ENCODE measurements at regions not wholly inside any gene's neighbourhood (a gene's known extent, or its start where the extent isn't known, plus 50 kb on each side); places are given as distances from the start of the nearest gene placed in this dataset.
"Not testable (repeated sequence)": the region's sequence is repeated elsewhere in the genome, so short reads cannot be mapped to it uniquely, and the experiment has no call there.

- no peak for DNase-seq
These were observed 408.2 kb upstream of the AUTS2 start for GRCh38 chr7:69190025-69190424.

GRCh38 chr7:69190763-69191162, 407.5 kb upstream of the AUTS2 start:
- DNase-seq, result no peak

GRCh38 chr7:69192134-69192533, 406.1 kb upstream of the AUTS2 start:
- DNase-seq, result peak; percentile 53

- no peak for DNase-seq
These were observed 405.2 kb upstream of the AUTS2 start for GRCh38 chr7:69193061-69193460.

- DNase-seq, result no peak
These were observed 401.7 kb upstream of the AUTS2 start for GRCh38 chr7:69196593-69196992.

- DNase-seq, result no peak
These were observed 400.0 kb upstream of the AUTS2 start for GRCh38 chr7:69198250-69198649.

GRCh38 chr7:69199041-69199440, 399.2 kb upstream of the AUTS2 start:
- DNase-seq, result no peak

- no peak for DNase-seq
These were observed 398.6 kb upstream of the AUTS2 start for GRCh38 chr7:69199661-69200060.

GRCh38 chr7:69203871-69204270, 394.4 kb upstream of the AUTS2 start:
- DNase-seq, result no peak

GRCh38 chr7:69204943-69205342, 393.3 kb upstream of the AUTS2 start:
- DNase-seq, result no peak

GRCh38 chr7:69205581-69205980, 392.7 kb upstream of the AUTS2 start:
- DNase-seq, result no peak

- no peak for DNase-seq
These were observed 390.0 kb upstream of the AUTS2 start for GRCh38 chr7:69208276-69208675.

- DNase-seq, result no peak
These were observed 389.4 kb upstream of the AUTS2 start for GRCh38 chr7:69208848-69209247.

GRCh38 chr7:69211336-69211735, 386.9 kb upstream of the AUTS2 start:
- no peak for DNase-seq

GRCh38 chr7:69211739-69212138, 386.5 kb upstream of the AUTS2 start:
- peak; percentile 82 for DNase-seq

- DNase-seq, result no peak
These were observed 384.4 kb upstream of the AUTS2 start for GRCh38 chr7:69213878-69214277.

GRCh38 chr7:69215516-69215915, 382.8 kb upstream of the AUTS2 start:
- DNase-seq, result not testable (repeated sequence)

- DNase-seq, result peak; percentile 39
These were observed 380.5 kb upstream of the AUTS2 start for GRCh38 chr7:69217516-69218350.

- no peak for DNase-seq
These were observed 379.7 kb upstream of the AUTS2 start for GRCh38 chr7:69218576-69218975.

GRCh38 chr7:69219381-69219780, 378.9 kb upstream of the AUTS2 start:
- no peak for DNase-seq

GRCh38 chr7:69225259-69225943, 372.9 kb upstream of the AUTS2 start:
- DNase-seq, result no peak

GRCh38 chr7:69228212-69228811, 370.0 kb upstream of the AUTS2 start:
- DNase-seq, result no peak

- DNase-seq, result peak; percentile 58
These were observed 365.6 kb upstream of the AUTS2 start for GRCh38 chr7:69232445-69233376.

Data from NCI-H2171 (cell line).